CD4-positive, CD25-positive, alpha-beta regulatory T cell (primary cell): ENCODE measurements at regions not wholly inside any gene's neighbourhood (a gene's known extent, or its start where the extent isn't known, plus 50 kb on each side); places are given as distances from the start of the nearest gene placed in this dataset.

Source experiments
- ATAC-seq, 2 donors: fragments of 150-1000 bp; cut with Tn5 transposase; one replicate each; pipeline ENCODE4 v1.10.0; 2021; ENCODE audit warnings: low read depth in 2 of 2, moderate number of reproducible peaks in 2 of 2, moderate library complexity in 1 of 2
- DNase-seq, 3 donors: peaks; one replicate each; pipeline versions ENCODE4 v3.0.0 to v3.0.0-alpha.2; 2012 to 2022; ENCODE audit warnings: mixed read lengths in 1 of 3
- H3K27ac ChIP-seq: one replicate; pipeline ENCODE4 v1.7.0; 2013; ENCODE audit warnings: mild to moderate bottlenecking, low read length; ENCODE audit not compliant: insufficient read depth, poor library complexity, severe bottlenecking
- H3K27me3 ChIP-seq: one replicate; pipeline ENCODE4 v1.7.0; 2013; ENCODE audit warnings: low read length; ENCODE audit not compliant: control insufficient read depth, insufficient read depth
- H3K36me3 ChIP-seq: one replicate; pipeline ENCODE4 v1.7.0; 2013; ENCODE audit warnings: mild to moderate bottlenecking, low read length, moderate library complexity; ENCODE audit not compliant: control insufficient read depth, insufficient read depth
- H3K4me1 ChIP-seq: 2 replicates; pipeline ENCODE4 v1.7.0; 2013; ENCODE audit warnings: mild to moderate bottlenecking, low read length; ENCODE audit not compliant: insufficient read depth, control insufficient read depth, poor library complexity, severe bottlenecking
- H3K4me3 ChIP-seq: one replicate; pipeline ENCODE4 v1.7.0; 2013; ENCODE audit warnings: low read depth, mild to moderate bottlenecking, low read length, moderate library complexity
- H3K9me3 ChIP-seq, 2 experiments: 1 replicate in 1 of 2; 2 replicates in 1 of 2; pipeline ENCODE4 v1.7.0; 2013; ENCODE audit warnings: low read length in 2 of 2, mild to moderate bottlenecking in 1 of 2, moderate library complexity in 1 of 2; ENCODE audit not compliant: control insufficient read depth in 2 of 2
- H3K27ac Mint-ChIP-seq, 3 donors: one replicate each; pipeline ENCODE4 v1.8.0; 2020 to 2022; ENCODE audit warnings: mild to moderate bottlenecking in 3 of 3, mixed read lengths in 3 of 3, moderate library complexity in 2 of 3
- H3K27me3 Mint-ChIP-seq: one replicate; pipeline ENCODE4 v1.8.0; 2022; ENCODE audit warnings: mild to moderate bottlenecking, mixed read lengths
- H3K36me3 Mint-ChIP-seq: one replicate; pipeline ENCODE4 v1.8.0; 2020; ENCODE audit warnings: mixed read lengths
- H3K4me1 Mint-ChIP-seq, 4 donors: one replicate each; pipeline ENCODE4 v1.8.0; 2020 to 2022; ENCODE audit warnings: mixed read lengths in 4 of 4, mild to moderate bottlenecking in 1 of 4
- H3K4me3 Mint-ChIP-seq, 4 donors: one replicate each; pipeline ENCODE4 v1.8.0; 2020 to 2022; ENCODE audit warnings: mild to moderate bottlenecking in 4 of 4, mixed read lengths in 4 of 4, moderate library complexity in 3 of 4
- H3K9me3 Mint-ChIP-seq, 7 donors: one replicate each; pipeline ENCODE4 v1.8.0; 2020 to 2022; ENCODE audit warnings: mixed read lengths in 7 of 7, mild to moderate bottlenecking in 3 of 7, moderate library complexity in 2 of 7

GRCh38 chr1:22339237-22339636 is 112.4 kb upstream of the ZBTB40 start:
- Histone ChIP-seq H3K4me3 (no peak overlapping the region), H3K27me3 (no peaks in the 10 kb centered on the region), H3K9me3 (no peaks in the 10 kb centered on the region), H3K4me1 (no peaks in the 10 kb centered on the region), H3K27ac (no peak overlapping the region), H3K36me3 (no peaks in the 10 kb centered on the region)
- no peak for ATAC-seq
- H3K27me3 Mint-ChIP-seq = peaks cover 38% of the 10 kb centered on the region
- H3K27ac Mint-ChIP-seq = no peak overlapping the region
- peaks cover 0 to 2% (median 0%) of the 10 kb centered on the region in 7 donors for H3K9me3 Mint-ChIP-seq
- no peak overlapping the region for H3K4me3 Mint-ChIP-seq
- peaks cover 3% of the 10 kb centered on the region for H3K36me3 Mint-ChIP-seq
- peaks cover 0 to 10% (median 1%) of the 10 kb centered on the region in 4 donors for H3K4me1 Mint-ChIP-seq
- DNase-seq = no peak

GRCh38 chr1:22340066-22340465 is 111.6 kb upstream of the ZBTB40 start:
- Histone ChIP-seq H3K4me1 (no peaks in the 10 kb centered on the region), H3K4me3 (no peak overlapping the region), H3K9me3 (no peaks in the 10 kb centered on the region), H3K36me3 (no peaks in the 10 kb centered on the region), H3K27me3 (no peaks in the 10 kb centered on the region), H3K27ac (no peak overlapping the region)
- Mint-ChIP-seq H3K9me3 (peaks cover 0 to 2% (median 0%) of the 10 kb centered on the region in 7 donors), H3K27me3 (peaks cover 43% of the 10 kb centered on the region), H3K4me3 (no peak overlapping the region), H3K36me3 (peaks cover 3% of the 10 kb centered on the region), H3K4me1 (peaks cover 0 to 5% (median 1%) of the 10 kb centered on the region in 4 donors), H3K27ac (no peak overlapping the region)
- ATAC-seq (no peak), DNase-seq (no peak)

DNA sequence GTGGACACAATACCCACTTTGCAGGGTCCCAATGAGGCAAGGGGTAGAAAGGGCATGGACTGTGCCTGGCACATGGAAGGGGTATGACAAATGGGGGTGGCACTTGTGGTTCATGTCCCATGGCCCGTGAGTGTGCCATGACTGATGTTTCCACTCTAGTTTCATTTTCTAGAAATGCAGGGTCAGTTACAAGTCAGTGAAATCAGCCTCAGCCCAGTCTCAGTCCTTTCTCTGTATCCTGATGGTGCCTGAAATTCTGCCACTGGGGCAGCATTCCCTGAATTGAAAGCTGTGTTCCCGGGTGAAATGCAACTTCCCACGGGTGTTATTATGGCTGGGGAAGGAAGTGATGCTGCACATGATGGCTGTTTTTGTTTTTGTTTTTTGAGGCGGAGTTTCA is 110.8 kb upstream of the ZBTB40 start:
- no peaks in the 10 kb centered on the region for H3K9me3 ChIP-seq
- Mint-ChIP-seq H3K27me3 (peaks cover 47% of the 10 kb centered on the region), H3K9me3 (peaks cover 0 to 2% (median 0%) of the 10 kb centered on the region in 7 donors), H3K4me1 (peaks cover 0 to 5% (median 1%) of the 10 kb centered on the region in 4 donors), H3K27ac (no peak overlapping the region), H3K4me3 (no peak overlapping the region), H3K36me3 (peaks cover 3% of the 10 kb centered on the region)
- no peak overlapping the region for H3K4me3 ChIP-seq
- no peaks in the 10 kb centered on the region for H3K36me3 ChIP-seq
- no peak overlapping the region for H3K27ac ChIP-seq
- ATAC-seq (no peak), DNase-seq (no peak)
- H3K27me3 ChIP-seq = no peaks in the 10 kb centered on the region
- H3K4me1 ChIP-seq = no peaks in the 10 kb centered on the region

DNA sequence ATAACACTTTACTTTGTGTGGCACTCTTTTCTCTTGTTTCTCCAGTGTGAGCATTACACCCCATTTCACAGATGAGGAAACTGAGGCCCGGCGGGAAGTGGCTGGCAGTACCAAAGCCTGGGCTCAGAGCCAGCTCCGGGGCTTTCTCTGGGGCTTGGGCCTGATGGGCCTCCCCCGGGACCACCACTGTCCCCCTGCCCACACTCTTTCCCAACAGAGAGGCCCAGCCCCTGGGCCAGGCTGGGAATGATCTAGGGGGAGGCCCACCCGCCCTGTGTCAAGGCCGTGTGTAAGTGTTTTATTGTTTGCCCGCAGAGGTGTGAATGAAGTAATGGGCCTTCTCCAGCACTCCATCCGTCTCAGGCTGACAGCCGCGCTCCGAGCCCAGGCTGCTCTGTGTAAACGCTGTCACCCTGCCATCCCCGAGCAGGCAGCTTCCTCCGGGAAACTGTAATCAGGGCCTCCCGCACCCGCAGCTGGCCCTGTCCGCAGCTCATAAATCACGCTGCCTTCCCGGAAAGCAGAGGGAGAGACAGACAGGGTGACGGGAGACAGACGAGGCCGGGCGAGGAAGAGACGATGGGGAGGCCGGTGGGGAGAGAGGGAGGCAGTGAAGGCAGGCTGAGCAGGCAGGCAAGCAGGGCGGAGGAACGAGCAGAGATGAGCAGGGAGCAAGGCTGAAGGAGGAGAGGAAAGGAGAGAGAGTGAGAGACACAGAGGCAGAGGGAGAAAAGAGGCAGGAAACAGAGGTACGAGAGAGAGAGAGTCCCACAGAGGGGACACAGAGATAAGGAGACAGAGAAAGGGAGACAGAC is 109.7 kb upstream of the ZBTB40 start:
- peak overlapping the region in 1 of 3 donors; percentile 88 for H3K27ac Mint-ChIP-seq

DNA sequence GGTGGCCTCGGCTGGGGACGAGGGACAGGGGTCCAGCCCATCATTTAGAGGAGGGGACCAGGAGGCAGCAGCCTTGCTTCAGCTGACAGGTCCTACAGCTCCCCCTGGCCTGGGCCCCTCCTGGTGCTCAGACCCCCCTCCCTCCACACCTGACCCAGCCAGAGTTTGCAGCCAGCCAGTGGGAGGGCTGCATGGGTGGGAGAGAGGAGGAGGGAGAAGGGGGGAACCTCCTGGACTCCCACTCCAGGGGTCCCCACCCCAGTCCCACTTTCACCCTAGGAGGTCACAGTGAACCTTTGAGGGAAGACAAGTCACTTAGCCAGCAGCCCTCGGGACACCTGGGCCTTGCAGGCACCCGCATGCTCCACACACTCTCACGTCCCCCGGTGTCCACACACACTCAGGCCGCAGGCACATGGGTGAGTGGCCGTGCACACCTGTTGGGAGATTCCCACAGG is 108.9 kb upstream of the ZBTB40 start:
- no peak for ATAC-seq
- no peaks in the 10 kb centered on the region for H3K27me3 ChIP-seq
- no peaks in the 10 kb centered on the region for H3K36me3 ChIP-seq

More for the DNA sequence above, 109.7 kb upstream of the ZBTB40 start:
- peaks cover 3% of the 10 kb centered on the region for H3K36me3 Mint-ChIP-seq
- Histone ChIP-seq H3K4me1 (no peaks in the 10 kb centered on the region), H3K27ac (no peak overlapping the region), H3K4me3 (no peak overlapping the region), H3K36me3 (no peaks in the 10 kb centered on the region), H3K27me3 (no peaks in the 10 kb centered on the region), H3K9me3 (no peaks in the 10 kb centered on the region)
- peaks cover 0 to 2% (median 0%) of the 10 kb centered on the region in 7 donors for H3K9me3 Mint-ChIP-seq
- DNase-seq = no peak
- H3K4me1 Mint-ChIP-seq = peaks cover 0 to 5% (median 1%) of the 10 kb centered on the region in 4 donors
- no peak for ATAC-seq
- H3K4me3 Mint-ChIP-seq = no peak overlapping the region
- H3K27me3 Mint-ChIP-seq = peaks cover 51% of the 10 kb centered on the region

DNA sequence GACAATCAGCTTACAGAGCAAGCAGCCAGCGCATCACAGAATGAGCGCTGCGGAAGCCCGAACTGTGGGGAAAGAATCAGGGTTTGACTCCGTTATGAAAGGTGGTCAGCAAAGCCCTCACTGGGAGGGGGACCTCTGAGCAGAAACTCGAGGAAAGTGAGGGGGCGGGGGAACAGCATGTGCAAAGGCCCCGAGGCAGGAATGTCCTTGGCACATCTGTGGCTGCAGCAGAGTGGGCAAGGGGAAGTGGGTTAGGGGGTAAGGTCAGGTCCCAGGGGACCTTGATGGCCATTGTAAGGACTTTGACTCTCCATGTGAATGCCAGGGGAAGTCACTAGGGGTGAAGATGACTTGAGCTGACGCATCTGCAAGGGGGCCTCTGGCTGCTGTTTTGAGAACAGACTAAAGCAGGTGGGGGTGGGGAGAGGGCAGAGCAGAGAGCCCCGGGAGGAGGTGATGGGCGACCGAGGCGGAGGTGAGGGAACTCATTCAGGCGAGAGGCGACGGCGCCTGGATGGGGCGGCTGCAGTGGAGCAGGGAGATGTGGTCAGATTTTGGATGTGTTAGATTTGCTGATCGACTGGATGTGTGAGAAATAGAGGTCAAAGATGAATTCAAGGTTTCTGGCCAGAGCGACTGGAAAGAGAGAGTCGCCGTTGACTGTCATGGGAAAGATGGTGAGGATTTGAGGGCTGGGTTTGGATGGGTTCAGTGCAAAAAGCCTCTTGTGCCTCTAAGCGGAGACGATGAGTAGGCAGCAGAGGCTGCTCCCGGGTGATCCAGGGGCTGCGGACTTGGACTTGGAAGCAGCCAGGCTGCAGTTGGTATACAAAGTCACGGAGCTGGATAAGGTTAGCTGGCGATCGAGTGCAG is 108.0 kb upstream of the ZBTB40 start:
- H3K36me3 ChIP-seq = no peaks in the 10 kb centered on the region
- H3K27me3 Mint-ChIP-seq = peaks cover 55% of the 10 kb centered on the region

More for the DNA sequence above, 108.9 kb upstream of the ZBTB40 start:
- H3K36me3 Mint-ChIP-seq = peaks cover 3% of the 10 kb centered on the region
- Histone ChIP-seq H3K9me3 (no peaks in the 10 kb centered on the region), H3K4me3 (no peak overlapping the region), H3K27ac (no peak overlapping the region), H3K4me1 (no peaks in the 10 kb centered on the region)
- no peak overlapping the region for H3K27ac Mint-ChIP-seq
- H3K4me1 Mint-ChIP-seq = peaks cover 0 to 5% (median 1%) of the 10 kb centered on the region in 4 donors
- peaks cover 53% of the 10 kb centered on the region for H3K27me3 Mint-ChIP-seq
- DNase-seq = no peak
- H3K4me3 Mint-ChIP-seq = no peak overlapping the region
- H3K9me3 Mint-ChIP-seq = peaks cover 0 to 2% (median 0%) of the 10 kb centered on the region in 7 donors

DNA sequence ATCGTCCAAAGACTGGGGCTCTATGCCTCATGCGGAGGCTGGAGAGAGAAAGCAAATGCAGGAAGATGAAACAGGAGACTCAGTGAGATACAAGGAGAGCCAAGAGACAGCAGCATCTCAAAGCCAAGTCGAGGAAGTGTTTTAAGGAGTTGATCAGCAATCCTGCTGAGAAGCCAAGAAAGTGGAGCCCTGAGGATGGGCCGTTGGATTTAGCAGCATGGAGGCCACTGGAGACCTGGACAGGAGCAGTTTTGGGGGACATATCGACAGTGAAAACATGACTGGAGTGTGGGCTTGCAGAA is 107.4 kb upstream of the ZBTB40 start:
- no peaks in the 10 kb centered on the region for H3K27me3 ChIP-seq
- H3K27ac ChIP-seq = no peak overlapping the region
- Mint-ChIP-seq H3K36me3 (peaks cover 3% of the 10 kb centered on the region), H3K27me3 (peaks cover 56% of the 10 kb centered on the region), H3K4me1 (peaks cover 0 to 5% (median 1%) of the 10 kb centered on the region in 4 donors), H3K27ac (no peak overlapping the region), H3K4me3 (no peak overlapping the region), H3K9me3 (peaks cover 0 to 2% (median 0%) of the 10 kb centered on the region in 7 donors)
- H3K4me3 ChIP-seq = no peak overlapping the region
- ATAC-seq (no peak), DNase-seq (no peak)
- H3K4me1 ChIP-seq = no peaks in the 10 kb centered on the region
- no peaks in the 10 kb centered on the region for H3K9me3 ChIP-seq
- no peaks in the 10 kb centered on the region for H3K36me3 ChIP-seq

More for the DNA sequence above, 108.0 kb upstream of the ZBTB40 start:
- H3K36me3 Mint-ChIP-seq = peaks cover 3% of the 10 kb centered on the region
- Histone ChIP-seq H3K4me1 (no peaks in the 10 kb centered on the region), H3K27me3 (no peaks in the 10 kb centered on the region), H3K27ac (no peak overlapping the region), H3K4me3 (no peak overlapping the region), H3K9me3 (no peaks in the 10 kb centered on the region)
- H3K27ac Mint-ChIP-seq = no peak overlapping the region
- H3K4me1 Mint-ChIP-seq = peaks cover 0 to 5% (median 1%) of the 10 kb centered on the region in 4 donors
- DNase-seq = no peak
- H3K4me3 Mint-ChIP-seq = no peak overlapping the region
- H3K9me3 Mint-ChIP-seq = peaks cover 0 to 2% (median 0%) of the 10 kb centered on the region in 7 donors
- ATAC-seq = no peak
